ENCODE measurements at regions not wholly inside any gene's neighbourhood (a gene's known extent, or its start where the extent isn't known, plus 50 kb on each side); places are given as distances from the start of the nearest gene placed in this dataset.

DNA sequence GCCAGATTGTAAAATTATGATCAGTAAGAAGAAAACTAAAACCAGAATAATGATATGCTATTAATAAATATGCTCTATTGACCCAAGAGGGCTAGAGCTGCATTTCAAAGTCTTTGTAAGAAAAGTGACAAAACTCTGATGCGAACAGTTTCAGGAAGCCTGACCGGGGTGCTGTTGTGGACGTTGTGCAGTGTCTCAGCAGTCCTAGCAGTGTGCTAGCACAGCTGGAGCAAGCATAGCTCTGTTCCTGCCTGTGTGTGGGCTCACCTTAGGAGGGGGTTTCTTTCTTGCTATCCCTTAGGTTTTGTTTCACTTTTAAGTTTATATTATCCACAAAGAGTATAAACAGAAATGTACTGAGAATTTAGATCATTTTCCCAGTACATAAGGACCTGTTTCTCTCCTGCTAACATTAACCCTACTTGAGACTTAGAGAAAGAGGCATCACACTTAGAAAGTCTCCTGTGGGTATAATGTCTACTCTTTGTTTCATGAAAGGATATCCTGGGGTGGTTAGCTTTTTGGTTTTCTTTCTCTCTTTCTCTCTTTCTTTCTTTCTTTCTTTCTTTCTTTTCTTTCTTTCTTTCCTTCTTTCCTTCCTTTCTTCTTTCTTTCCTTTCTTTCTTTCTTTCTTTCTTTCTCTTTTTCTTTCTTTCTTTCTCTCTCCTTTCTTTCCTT, 124.5 kb downstream of the TMEM182 start:
- no peaks in the 10 kb centered on the region for H3K9me2 ChIP-seq (replicated peaks; ENCODE audit: control insufficient read depth, low read length)
- TF ChIP-seq, protein P1, sequence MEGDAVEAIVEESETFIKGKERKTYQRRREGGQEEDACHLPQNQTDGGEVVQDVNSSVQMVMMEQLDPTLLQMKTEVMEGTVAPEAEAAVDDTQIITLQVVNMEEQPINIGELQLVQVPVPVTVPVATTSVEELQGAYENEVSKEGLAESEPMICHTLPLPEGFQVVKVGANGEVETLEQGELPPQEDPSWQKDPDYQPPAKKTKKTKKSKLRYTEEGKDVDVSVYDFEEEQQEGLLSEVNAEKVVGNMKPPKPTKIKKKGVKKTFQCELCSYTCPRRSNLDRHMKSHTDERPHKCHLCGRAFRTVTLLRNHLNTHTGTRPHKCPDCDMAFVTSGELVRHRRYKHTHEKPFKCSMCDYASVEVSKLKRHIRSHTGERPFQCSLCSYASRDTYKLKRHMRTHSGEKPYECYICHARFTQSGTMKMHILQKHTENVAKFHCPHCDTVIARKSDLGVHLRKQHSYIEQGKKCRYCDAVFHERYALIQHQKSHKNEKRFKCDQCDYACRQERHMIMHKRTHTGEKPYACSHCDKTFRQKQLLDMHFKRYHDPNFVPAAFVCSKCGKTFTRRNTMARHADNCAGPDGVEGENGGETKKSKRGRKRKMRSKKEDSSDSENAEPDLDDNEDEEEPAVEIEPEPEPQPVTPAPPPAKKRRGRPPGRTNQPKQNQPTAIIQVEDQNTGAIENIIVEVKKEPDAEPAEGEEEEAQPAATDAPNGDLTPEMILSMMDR (IDR thresholded peaks at IDR 0.05; ENCODE audit: low read depth, low read length, poor library complexity, severe bottlenecking): no peak
- TF ChIP-seq EZH2phosphoT487 (IDR thresholded peaks at IDR 0.05; ENCODE audit: borderline replicate concordance, low read length): no peak
- H3K4me3 ChIP-seq (ENCODE audit: low read length): no peak overlapping the region
- H3K36me3 ChIP-seq (ENCODE audit: control insufficient read depth, low read length): no peaks in the 10 kb centered on the region
- no peaks in the 10 kb centered on the region for H3K9me3 ChIP-seq (ENCODE audit: control insufficient read depth, insufficient read depth, low read length)
- no peaks in the 10 kb centered on the region for H3K79me2 ChIP-seq (ENCODE audit: control insufficient read depth, low read length)
- H3F3A ChIP-seq (ENCODE audit: control insufficient read depth, insufficient read depth): no peaks in the 10 kb centered on the region
- H3K27ac ChIP-seq (ENCODE audit: low read depth, low read length): no peak overlapping the region
- no peaks in the 10 kb centered on the region for H3K27me3 ChIP-seq (ENCODE audit: control insufficient read depth, low read length)
- no peak overlapping the region for H3K4me2 ChIP-seq (ENCODE audit: low read length)
- no peaks in the 10 kb centered on the region for H4K20me1 ChIP-seq (ENCODE audit: control insufficient read depth, insufficient read depth, low read depth, low read length)
- H3K4me1 ChIP-seq (ENCODE audit: control insufficient read depth, low read length): no peaks in the 10 kb centered on the region

DNA sequence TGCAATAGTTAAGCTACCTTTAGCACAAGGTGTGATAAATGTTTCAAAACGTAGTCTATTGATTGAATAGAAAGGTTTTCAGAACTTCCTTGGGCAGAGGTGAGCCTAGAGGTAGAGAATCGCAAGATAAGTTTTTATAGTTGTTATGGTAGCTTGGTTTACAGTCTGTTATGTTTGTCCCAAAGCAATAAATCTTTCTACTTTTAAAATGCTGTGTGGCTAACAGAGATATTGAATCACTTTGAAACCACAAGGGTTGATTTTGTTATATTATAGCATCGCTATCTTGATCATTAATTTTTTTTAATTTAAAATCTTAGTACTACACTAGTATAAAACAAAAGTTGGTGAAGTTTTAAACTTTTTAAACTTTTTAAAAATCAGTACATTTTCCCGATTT, 126.7 kb downstream of the TMEM182 start:
- Histone ChIP-seq H3K4me2 (ENCODE audit: low read length) (no peak overlapping the region), H3K36me3 (ENCODE audit: control insufficient read depth, low read length) (no peaks in the 10 kb centered on the region), H3K4me3 (ENCODE audit: low read length) (no peak overlapping the region), H3K27ac (ENCODE audit: low read depth, low read length) (no peak overlapping the region), H3K27me3 (ENCODE audit: control insufficient read depth, low read length) (no peaks in the 10 kb centered on the region), H3K4me1 (ENCODE audit: control insufficient read depth, low read length) (no peaks in the 10 kb centered on the region), H3K79me2 (ENCODE audit: control insufficient read depth, low read length) (no peaks in the 10 kb centered on the region), H3F3A (ENCODE audit: control insufficient read depth, insufficient read depth) (no peaks in the 10 kb centered on the region), H3K9me3 (ENCODE audit: control insufficient read depth, insufficient read depth, low read length) (no peaks in the 10 kb centered on the region), H3K9me2 (replicated peaks; ENCODE audit: control insufficient read depth, low read length) (no peaks in the 10 kb centered on the region), H4K20me1 (ENCODE audit: control insufficient read depth, insufficient read depth, low read depth, low read length) (no peaks in the 10 kb centered on the region)
- TF ChIP-seq EZH2phosphoT487 (IDR thresholded peaks at IDR 0.05; ENCODE audit: borderline replicate concordance, low read length): no peak
- TF ChIP-seq, protein P1 (IDR thresholded peaks at IDR 0.05; ENCODE audit: low read depth, low read length, poor library complexity, severe bottlenecking): no peak

DNA sequence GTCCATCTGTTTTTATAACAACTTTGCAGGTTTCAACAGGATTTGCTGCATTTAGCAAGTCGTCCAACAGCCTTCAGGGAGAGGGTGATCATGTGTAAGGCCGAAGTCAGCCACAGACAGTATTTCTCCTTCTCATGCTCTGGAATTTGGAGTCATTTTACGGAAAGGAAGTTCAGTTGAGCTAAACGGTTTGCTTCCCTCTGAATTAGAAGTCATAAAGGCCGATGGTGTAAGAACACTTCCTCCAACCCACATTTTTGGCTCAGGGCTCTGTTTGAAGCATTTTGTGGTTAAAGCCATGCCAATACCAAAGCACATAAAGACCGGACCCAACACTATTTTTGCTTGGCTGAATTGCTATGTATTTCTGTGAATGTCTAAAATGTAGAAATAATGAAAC, 129.5 kb downstream of the TMEM182 start:
- H3K4me1 ChIP-seq (ENCODE audit: control insufficient read depth, low read length): no peaks in the 10 kb centered on the region
- H3K27me3 ChIP-seq (ENCODE audit: control insufficient read depth, low read length): no peaks in the 10 kb centered on the region
- H4K20me1 ChIP-seq (ENCODE audit: control insufficient read depth, insufficient read depth, low read depth, low read length): no peaks in the 10 kb centered on the region
- H3K27ac ChIP-seq (ENCODE audit: low read depth, low read length): no peak overlapping the region
- H3K36me3 ChIP-seq (ENCODE audit: control insufficient read depth, low read length): no peaks in the 10 kb centered on the region
- H3K79me2 ChIP-seq (ENCODE audit: control insufficient read depth, low read length): no peaks in the 10 kb centered on the region
- no peaks in the 10 kb centered on the region for H3K9me2 ChIP-seq (replicated peaks; ENCODE audit: control insufficient read depth, low read length)
- TF ChIP-seq EZH2phosphoT487 (IDR thresholded peaks at IDR 0.05; ENCODE audit: borderline replicate concordance, low read length): no peak
- TF ChIP-seq, protein P1 (IDR thresholded peaks at IDR 0.05; ENCODE audit: low read depth, low read length, poor library complexity, severe bottlenecking): no peak
- no peak overlapping the region for H3K4me3 ChIP-seq (ENCODE audit: low read length)
- H3K4me2 ChIP-seq (ENCODE audit: low read length): no peak overlapping the region
- H3K9me3 ChIP-seq (ENCODE audit: control insufficient read depth, insufficient read depth, low read length): no peaks in the 10 kb centered on the region
- no peaks in the 10 kb centered on the region for H3F3A ChIP-seq (ENCODE audit: control insufficient read depth, insufficient read depth)

Measured in DOHH2 (cell line).